ENCODE measurements at regions not wholly inside any gene's neighbourhood (a gene's known extent, or its start where the extent isn't known, plus 50 kb on each side); places are given as distances from the start of the nearest gene placed in this dataset.
"Not testable (repeated sequence)": the region's sequence is repeated elsewhere in the genome, so short reads cannot be mapped to it uniquely, and the experiment has no call there.

DNA sequence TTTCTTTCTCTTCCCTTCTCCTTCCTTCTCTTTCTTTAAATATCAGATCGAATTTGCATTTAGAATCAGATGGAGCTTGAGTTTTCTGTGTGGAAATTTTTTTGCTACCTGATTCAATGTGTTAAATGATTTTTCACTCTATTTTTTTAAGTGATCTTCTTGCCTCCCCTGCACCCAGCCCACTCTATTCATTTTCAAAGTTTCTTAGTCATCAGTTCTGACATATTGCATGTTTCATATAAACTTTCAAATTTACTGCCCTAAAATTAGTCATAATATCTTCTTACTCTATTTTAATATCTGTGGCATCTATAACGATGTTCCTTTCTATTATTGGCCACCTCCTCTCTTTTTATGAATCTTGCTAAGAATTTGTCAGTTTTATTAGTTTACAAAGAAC, 69.1 kb downstream of the MTNR1B start:
- DNase-seq = no peak
- Histone ChIP-seq H3K4me1 (peaks cover 0 to 14% (median 6%) of the 10 kb centered on the region in 4 donors), H3K36me3 (no peaks in the 10 kb centered on the region), H3K9me3 (no peaks in the 10 kb centered on the region), H3K27ac (no peak overlapping the region), H3K4me3 (no peak overlapping the region), H3K27me3 (no peaks in the 10 kb centered on the region)
- intact Hi-C loops (cut with DNase I) = no loop called here
- WGBS (ENCODE audit: insufficient coverage, low coverage, low lambda C conversion rate, missing lambda C conversion rate) = 65% methylated on average over 2 of the region's 2 CpGs
- no peak for TF ChIP-seq POLR2A (IDR thresholded peaks at IDR 0.05)
- TF ChIP-seq, protein P1, sequence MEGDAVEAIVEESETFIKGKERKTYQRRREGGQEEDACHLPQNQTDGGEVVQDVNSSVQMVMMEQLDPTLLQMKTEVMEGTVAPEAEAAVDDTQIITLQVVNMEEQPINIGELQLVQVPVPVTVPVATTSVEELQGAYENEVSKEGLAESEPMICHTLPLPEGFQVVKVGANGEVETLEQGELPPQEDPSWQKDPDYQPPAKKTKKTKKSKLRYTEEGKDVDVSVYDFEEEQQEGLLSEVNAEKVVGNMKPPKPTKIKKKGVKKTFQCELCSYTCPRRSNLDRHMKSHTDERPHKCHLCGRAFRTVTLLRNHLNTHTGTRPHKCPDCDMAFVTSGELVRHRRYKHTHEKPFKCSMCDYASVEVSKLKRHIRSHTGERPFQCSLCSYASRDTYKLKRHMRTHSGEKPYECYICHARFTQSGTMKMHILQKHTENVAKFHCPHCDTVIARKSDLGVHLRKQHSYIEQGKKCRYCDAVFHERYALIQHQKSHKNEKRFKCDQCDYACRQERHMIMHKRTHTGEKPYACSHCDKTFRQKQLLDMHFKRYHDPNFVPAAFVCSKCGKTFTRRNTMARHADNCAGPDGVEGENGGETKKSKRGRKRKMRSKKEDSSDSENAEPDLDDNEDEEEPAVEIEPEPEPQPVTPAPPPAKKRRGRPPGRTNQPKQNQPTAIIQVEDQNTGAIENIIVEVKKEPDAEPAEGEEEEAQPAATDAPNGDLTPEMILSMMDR (IDR thresholded peaks at IDR 0.05) = no peak
- ATAC-seq = no peak

DNA sequence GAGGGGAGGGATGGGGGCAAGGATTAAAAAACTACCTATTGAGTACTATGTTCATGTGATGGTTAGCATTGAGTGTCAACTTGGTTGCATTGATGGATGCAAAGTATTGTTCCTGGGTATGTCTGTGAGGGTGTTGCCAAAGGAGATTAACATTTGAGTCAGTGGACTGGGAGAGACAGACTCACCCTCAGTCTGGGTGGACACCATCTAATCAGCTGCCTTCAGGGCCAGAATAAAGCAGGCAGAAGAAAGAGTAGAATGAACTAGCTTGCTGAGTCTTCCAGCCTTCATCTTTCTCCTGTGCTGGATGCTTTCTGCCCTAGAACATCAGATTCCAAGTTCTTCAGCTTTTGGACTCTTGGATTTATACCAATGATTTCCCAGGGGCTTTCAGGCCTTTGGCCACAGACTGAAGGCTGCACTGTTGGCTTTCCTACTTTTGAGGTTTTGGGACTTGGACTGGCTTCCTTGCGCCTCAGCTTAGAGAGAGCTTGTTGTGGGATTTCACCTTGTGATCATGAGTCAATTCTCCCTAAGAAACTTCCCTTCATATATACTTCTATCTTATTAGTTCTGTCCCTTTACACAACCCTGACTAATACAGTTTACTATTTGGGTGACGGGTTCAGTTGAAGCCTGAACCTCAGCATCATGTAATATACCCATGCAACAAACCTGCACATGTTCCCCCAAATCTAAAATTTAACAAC, 70.2 kb downstream of the MTNR1B start:
- Histone ChIP-seq H3K36me3 (no peaks in the 10 kb centered on the region), H3K27me3 (no peaks in the 10 kb centered on the region), H3K27ac (no peak overlapping the region), H3K9me3 (no peaks in the 10 kb centered on the region), H3K4me1 (peaks cover 0 to 7% (median 3%) of the 10 kb centered on the region in 4 donors), H3K4me3 (no peak overlapping the region)
- no peak for DNase-seq
- intact Hi-C loops (cut with DNase I) = no loop called here
- no peak for TF ChIP-seq POLR2A (IDR thresholded peaks at IDR 0.05)
- TF ChIP-seq, protein P1 (IDR thresholded peaks at IDR 0.05) = no peak
- ATAC-seq = no peak
- 93% methylated on average over 2 of the region's 2 CpGs for WGBS (ENCODE audit: insufficient coverage, low coverage, low lambda C conversion rate, missing lambda C conversion rate)

DNA sequence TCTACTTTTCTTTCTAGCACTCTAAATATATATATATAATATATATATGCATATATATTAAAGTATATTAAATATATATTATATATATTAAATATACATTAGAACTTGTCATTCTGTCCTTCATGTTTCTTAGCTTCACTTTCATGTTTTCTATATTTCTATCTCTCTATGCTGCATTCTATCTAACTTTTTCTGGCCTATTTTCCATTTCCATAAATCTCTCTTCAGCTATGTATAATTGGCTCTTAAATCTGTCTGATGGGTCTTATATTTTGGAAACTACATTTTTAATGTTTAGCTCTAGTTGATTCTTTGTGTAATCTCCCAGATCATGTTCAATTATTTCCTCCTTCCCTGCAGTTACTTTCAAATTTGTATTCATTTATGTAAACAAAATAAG, 72.2 kb downstream of the MTNR1B start:
- H3K27me3 ChIP-seq = no peaks in the 10 kb centered on the region
- ATAC-seq (no peak), DNase-seq (no peak)
- H3K9me3 ChIP-seq = no peaks in the 10 kb centered on the region
- TF ChIP-seq POLR2A (IDR thresholded peaks at IDR 0.05) = no peak
- TF ChIP-seq, protein P1 (IDR thresholded peaks at IDR 0.05) = no peak
- no peaks in the 10 kb centered on the region for H3K4me1 ChIP-seq
- H3K4me3 ChIP-seq = no peak overlapping the region
- intact Hi-C loops (cut with DNase I) = no loop called here
- no peaks in the 10 kb centered on the region for H3K36me3 ChIP-seq
- H3K27ac ChIP-seq = no peak overlapping the region

DNA sequence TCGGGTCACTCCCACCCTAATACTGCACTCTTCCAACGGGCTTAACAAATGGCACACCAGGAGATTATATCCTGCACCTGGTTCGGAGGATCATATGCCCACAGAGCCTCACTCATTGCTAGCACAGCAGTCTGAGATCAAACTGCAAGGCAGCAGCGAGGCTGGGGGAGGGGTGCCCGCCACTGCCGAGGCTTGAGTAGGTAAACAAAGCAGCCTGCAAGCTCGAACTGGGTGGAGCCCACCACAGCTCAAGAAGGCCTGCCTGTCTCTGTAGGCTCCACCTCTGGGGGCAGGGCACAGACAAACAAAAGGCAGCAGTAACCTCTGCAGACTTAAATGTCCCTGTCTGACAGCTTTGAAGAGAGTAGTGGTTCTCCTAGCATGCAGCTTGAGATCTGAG, 73.7 kb downstream of the MTNR1B start:
- H3K4me1 ChIP-seq; ATAC-seq; intact Hi-C loops (cut with DNase I); H3K4me3 ChIP-seq; H3K9me3 ChIP-seq; H3K36me3 ChIP-seq; DNase-seq; H3K27ac ChIP-seq; H3K27me3 ChIP-seq: not testable (repeated sequence)
- no CpG with 5 or more reads among the region's 7 CpGs for WGBS (ENCODE audit: insufficient coverage, low coverage, low lambda C conversion rate, missing lambda C conversion rate)

DNA sequence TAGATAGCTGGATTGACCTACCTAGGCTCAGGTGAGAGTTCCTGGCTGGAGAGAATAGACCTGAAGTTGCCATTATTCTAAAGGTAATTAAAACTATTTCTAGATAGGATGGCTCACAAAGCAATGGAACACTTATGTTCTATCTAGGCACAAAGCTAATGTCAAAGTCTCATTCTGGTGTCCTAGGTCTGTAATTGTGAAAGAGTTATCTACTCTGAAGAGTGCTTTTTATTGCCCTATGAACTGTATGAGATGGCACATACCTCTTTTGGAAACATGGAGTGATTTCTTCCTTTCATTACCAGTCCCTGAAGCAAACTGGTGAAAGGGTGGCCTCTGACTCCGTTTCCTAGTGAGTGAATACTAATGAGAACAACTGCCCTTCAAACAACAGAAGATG, 80.3 kb downstream of the MTNR1B start:
- TF ChIP-seq, protein P1 (IDR thresholded peaks at IDR 0.05) = no peak
- no peak for TF ChIP-seq POLR2A (IDR thresholded peaks at IDR 0.05)
- Histone ChIP-seq H3K4me1 (no peaks in the 10 kb centered on the region), H3K9me3 (no peaks in the 10 kb centered on the region), H3K27me3 (no peaks in the 10 kb centered on the region), H3K27ac (no peak overlapping the region), H3K36me3 (no peaks in the 10 kb centered on the region), H3K4me3 (no peak overlapping the region)
- WGBS (ENCODE audit: insufficient coverage, low coverage, low lambda C conversion rate, missing lambda C conversion rate) = 23% methylated on average over 1 of the region's 1 CpG
- ATAC-seq (peak in 3 of 4 donors; percentile 45 to 84 (median 55)), DNase-seq (no peak)
- intact Hi-C loops (cut with DNase I) = no loop called here
